ENCODE measurements at regions not wholly inside any gene's neighbourhood (a gene's known extent, or its start where the extent isn't known, plus 50 kb on each side); places are given as distances from the start of the nearest gene placed in this dataset.

- Histone ChIP-seq H3K36me3 (ENCODE audit: control insufficient read depth in 2 of 2, insufficient read depth in 1 of 2, low read length in 2 of 2) (no peaks in the 10 kb centered on the region), H3K27ac (ENCODE audit: extremely low read depth, low read depth, low read length) (no peak overlapping the region), H3K9me3 (ENCODE audit: control insufficient read depth, insufficient read depth, low read depth, low read length) (no peaks in the 10 kb centered on the region), H3K4me1 (ENCODE audit: control insufficient read depth, insufficient read depth, low read length) (no peaks in the 10 kb centered on the region), H3K4me3 (ENCODE audit: low read depth, low read length) (no peak overlapping the region)
- TF ChIP-seq, protein P1, sequence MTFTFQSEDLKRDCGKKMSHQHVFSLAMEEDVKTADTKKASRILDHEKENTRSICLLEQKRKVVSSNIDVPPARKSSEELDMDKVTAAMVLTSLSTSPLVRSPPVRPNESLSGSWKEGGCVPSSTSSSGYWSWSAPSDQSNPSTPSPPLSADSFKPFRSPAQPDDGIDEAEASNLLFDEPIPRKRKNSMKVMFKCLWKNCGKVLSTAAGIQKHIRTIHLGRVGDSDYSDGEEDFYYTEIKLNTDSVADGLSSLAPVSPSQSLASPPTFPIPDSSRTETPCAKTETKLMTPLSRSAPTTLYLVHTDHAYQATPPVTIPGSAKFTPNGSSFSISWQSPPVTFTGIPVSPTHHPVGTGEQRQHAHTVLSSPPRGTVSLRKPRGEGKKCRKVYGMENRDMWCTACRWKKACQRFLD (tag by site-specific recombination; IDR thresholded peaks at IDR 0.05), result no peak
- TF ChIP-seq ZNF654 (tag by site-specific recombination; IDR thresholded peaks at IDR 0.05; ENCODE audit: low read depth), result 0 out of 2 replicates have a peak, but pooled peaks have one; percentile 7
- no peak for TF ChIP-seq SETDB1 (IDR thresholded peaks at IDR 0.05; ENCODE audit: insufficient read length, low read length)
- TF ChIP-seq ZNF555 (tag by site-specific recombination; conservative IDR thresholded peaks at IDR 0.05), result no peak
- no peak for TF ChIP-seq ZNF175 (tag by site-specific recombination; IDR thresholded peaks at IDR 0.05)
- TF ChIP-seq WT1 (tag by site-specific recombination; IDR thresholded peaks at IDR 0.05), result no peak
- no peak for TF ChIP-seq ZNF600 (tag by site-specific recombination; IDR thresholded peaks at IDR 0.05)
- TF ChIP-seq, protein P2, sequence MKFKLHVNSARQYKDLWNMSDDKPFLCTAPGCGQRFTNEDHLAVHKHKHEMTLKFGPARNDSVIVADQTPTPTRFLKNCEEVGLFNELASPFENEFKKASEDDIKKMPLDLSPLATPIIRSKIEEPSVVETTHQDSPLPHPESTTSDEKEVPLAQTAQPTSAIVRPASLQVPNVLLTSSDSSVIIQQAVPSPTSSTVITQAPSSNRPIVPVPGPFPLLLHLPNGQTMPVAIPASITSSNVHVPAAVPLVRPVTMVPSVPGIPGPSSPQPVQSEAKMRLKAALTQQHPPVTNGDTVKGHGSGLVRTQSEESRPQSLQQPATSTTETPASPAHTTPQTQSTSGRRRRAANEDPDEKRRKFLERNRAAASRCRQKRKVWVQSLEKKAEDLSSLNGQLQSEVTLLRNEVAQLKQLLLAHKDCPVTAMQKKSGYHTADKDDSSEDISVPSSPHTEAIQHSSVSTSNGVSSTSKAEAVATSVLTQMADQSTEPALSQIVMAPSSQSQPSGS (tag by site-specific recombination; IDR thresholded peaks at IDR 0.05; ENCODE audit: low read depth), result no peak
- CTCF ChIA-PET, result interaction anchor here (0.7 to 1.0 kb wide), 2 partner anchors 8 to 146 kb away, joined by 5 read pairs; no protein-coding TSS in a partner anchor
- POLR2A ChIA-PET, result no interaction called here
These were observed 957.1 kb upstream of the CHAC2 start for GRCh38 chr2:52810460-52810859.

DNA sequence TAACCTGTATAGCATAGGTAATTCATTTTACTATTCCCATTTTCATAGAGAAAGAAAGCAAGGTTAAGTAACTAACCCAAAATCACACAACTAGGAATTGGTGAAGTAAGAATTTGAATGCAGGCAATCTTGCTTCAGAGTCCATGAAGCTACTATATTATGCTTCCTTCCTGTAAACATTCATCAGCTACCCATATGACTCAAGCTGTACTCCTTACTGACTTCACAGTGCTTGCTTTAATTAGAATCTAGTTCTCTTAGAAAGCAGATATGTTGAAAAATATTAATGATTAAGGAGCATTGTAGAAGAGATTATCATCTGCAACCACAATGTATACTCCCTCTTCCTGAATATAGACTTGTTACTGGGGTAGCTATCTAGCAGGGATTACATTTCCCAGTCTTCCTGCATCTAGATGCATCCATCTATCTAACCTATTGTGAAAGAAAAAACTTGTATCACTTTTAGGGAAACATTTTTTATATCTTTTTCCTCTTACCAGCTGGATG, 961.6 kb upstream of the CHAC2 start:
- Histone ChIP-seq H3K9me3 (ENCODE audit: control insufficient read depth, insufficient read depth, low read depth, low read length) (no peaks in the 10 kb centered on the region), H3K36me3 (ENCODE audit: control insufficient read depth in 2 of 2, insufficient read depth in 1 of 2, low read length in 2 of 2) (no peaks in the 10 kb centered on the region), H3K27ac (ENCODE audit: extremely low read depth, low read depth, low read length) (no peak overlapping the region), H3K4me1 (ENCODE audit: control insufficient read depth, insufficient read depth, low read length) (no peaks in the 10 kb centered on the region), H3K4me3 (ENCODE audit: low read depth, low read length) (no peak overlapping the region)
- TF ChIP-seq ZBTB10 (tag by site-specific recombination; IDR thresholded peaks at IDR 0.05) (no peak), ZNF530 (tag by site-specific recombination; IDR thresholded peaks at IDR 0.05; ENCODE audit: low read depth) (no peak), ZNF2 (tag by site-specific recombination; IDR thresholded peaks at IDR 0.05) (no peak), FEZF1 (tag by site-specific recombination; IDR thresholded peaks at IDR 0.05) (no peak)
- TF ChIP-seq, protein P3, sequence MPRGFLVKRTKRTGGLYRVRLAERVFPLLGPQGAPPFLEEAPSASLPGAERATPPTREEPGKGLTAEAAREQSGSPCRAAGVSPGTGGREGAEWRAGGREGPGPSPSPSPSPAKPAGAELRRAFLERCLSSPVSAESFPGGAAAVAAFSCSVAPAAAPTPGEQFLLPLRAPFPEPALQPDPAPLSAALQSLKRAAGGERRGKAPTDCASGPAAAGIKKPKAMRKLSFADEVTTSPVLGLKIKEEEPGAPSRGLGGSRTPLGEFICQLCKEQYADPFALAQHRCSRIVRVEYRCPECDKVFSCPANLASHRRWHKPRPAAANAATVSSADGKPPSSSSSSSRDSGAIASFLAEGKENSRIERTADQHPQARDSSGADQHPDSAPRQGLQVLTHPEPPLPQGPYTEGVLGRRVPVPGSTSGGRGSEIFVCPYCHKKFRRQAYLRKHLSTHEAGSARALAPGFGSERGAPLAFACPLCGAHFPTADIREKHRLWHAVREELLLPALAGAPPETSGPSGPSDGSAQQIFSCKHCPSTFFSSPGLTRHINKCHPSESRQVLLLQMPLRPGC (tag by site-specific recombination; IDR thresholded peaks at IDR 0.05), result no peak
- CTCF ChIA-PET, result no interaction called here
- POLR2A ChIA-PET, result no interaction called here

DNA sequence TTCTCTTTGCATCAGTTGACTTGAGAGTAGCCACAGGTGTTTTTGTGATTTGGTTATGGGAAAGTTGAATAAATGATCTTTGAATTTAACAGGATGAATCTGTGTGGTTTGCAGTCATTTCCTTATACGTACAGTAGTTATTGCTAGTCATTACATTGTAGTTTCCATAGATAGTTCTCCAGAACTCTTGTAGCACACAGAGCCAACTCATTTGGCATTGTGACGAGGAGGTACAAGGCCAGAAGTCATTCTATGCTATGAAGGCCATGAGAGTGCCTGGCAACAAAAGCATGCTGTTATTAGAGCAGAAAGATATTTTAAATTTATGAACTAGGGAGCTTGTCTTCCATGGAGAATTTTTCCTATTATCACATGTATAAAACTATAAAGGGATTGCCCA, 973.0 kb upstream of the CHAC2 start:
- Histone ChIP-seq H3K36me3 (ENCODE audit: control insufficient read depth in 2 of 2, insufficient read depth in 1 of 2, low read length in 2 of 2) (no peaks in the 10 kb centered on the region), H3K4me1 (ENCODE audit: control insufficient read depth, insufficient read depth, low read length) (no peaks in the 10 kb centered on the region), H3K9me3 (ENCODE audit: control insufficient read depth, insufficient read depth, low read depth, low read length) (no peaks in the 10 kb centered on the region), H3K27ac (ENCODE audit: extremely low read depth, low read depth, low read length) (no peak overlapping the region), H3K4me3 (ENCODE audit: low read depth, low read length) (no peak overlapping the region)
- POLR2A ChIA-PET, result no interaction called here
- CTCF ChIA-PET, result no interaction called here
- no peak for TF ChIP-seq CTCF (tag by site-specific recombination; IDR thresholded peaks at IDR 0.05)
- TF ChIP-seq ZNF514 (tag by site-specific recombination; IDR thresholded peaks at IDR 0.05), result no peak
- no peak for TF ChIP-seq PRDM2 (tag by site-specific recombination; IDR thresholded peaks at IDR 0.05; ENCODE audit: borderline replicate concordance)
- no peak for TF ChIP-seq ZNF530 (tag by site-specific recombination; IDR thresholded peaks at IDR 0.05; ENCODE audit: low read depth)
